PC-9 (cell line): ENCODE measurements at regions not wholly inside any gene's neighbourhood (a gene's known extent, or its start where the extent isn't known, plus 50 kb on each side); places are given as distances from the start of the nearest gene placed in this dataset.

Source experiments
- BruUV-seq: library from RNA; stranded (reverse); fragments of 400-500 nt; replicated peaks from 2 replicates; lab custom pipeline; 2021; lab: Mats Ljungman, UMichigan
- CTCF ChIA-PET: fragments of 300-600 bp; sonication (Branson Sonifier 250); formaldehyde crosslinking; loops from one replicate; lab custom pipeline; 2022; ENCODE audit warnings: antibody characterized with exemption; lab: Charles Lee
- POLR2A ChIA-PET: fragments of 300-600 bp; sonication (Branson Sonifier 250); formaldehyde crosslinking; loops from one replicate; lab custom pipeline; 2022; ENCODE audit warnings: antibody characterized with exemption; ENCODE audit not compliant: unreplicated experiment; lab: Charles Lee
- DNase-seq, 2 experiments: peaks; one replicate each; pipeline versions ENCODE4 v3.0.0 to v3.0.0-alpha.2; 2015 to 2022; ENCODE audit warnings: mixed read lengths in 1 of 2
- H2AFZ ChIP-seq: fragments of 200-600 bp; sonication (generic); 2 replicates; pipeline ENCODE4 v1.8.1; 2017; ENCODE audit warnings: antibody characterized with exemption
- H3F3A ChIP-seq: fragments of 200-600 bp; sonication (generic); 2 replicates; pipeline ENCODE4 v1.8.1; 2017; ENCODE audit warnings: antibody characterized with exemption, mild to moderate bottlenecking, low read depth; ENCODE audit not compliant: insufficient read depth
- H3K27ac ChIP-seq: fragments of 200-600 bp; sonication (generic); 2 replicates; pipeline ENCODE4 v1.6.1; 2016; ENCODE audit warnings: mixed run types
- H3K27me3 ChIP-seq: fragments of 200-600 bp; sonication (generic); 2 replicates; pipeline ENCODE4 v1.6.1; 2016; ENCODE audit warnings: low read depth, mixed run types; ENCODE audit not compliant: insufficient read depth
- H3K36me3 ChIP-seq: fragments of 200-600 bp; sonication (generic); 2 replicates; pipeline ENCODE4 v1.6.1; 2016; ENCODE audit warnings: low read depth, mixed run types
- H3K4me1 ChIP-seq: fragments of 200-600 bp; sonication (generic); replicated peaks from 2 replicates; pipeline ENCODE4 v1.6.1; 2016; ENCODE audit warnings: mixed run types; ENCODE audit not compliant: insufficient read depth
- H3K4me2 ChIP-seq: fragments of 200-600 bp; sonication (generic); 2 replicates; pipeline ENCODE4 v1.6.1; 2017; ENCODE audit warnings: mixed run types
- H3K4me3 ChIP-seq: fragments of 200-600 bp; sonication (generic); 2 replicates; pipeline ENCODE4 v1.6.1; 2016; ENCODE audit warnings: mixed run types
- H3K79me2 ChIP-seq: fragments of 200-600 bp; sonication (generic); 2 replicates; pipeline ENCODE4 v1.6.1; 2017; ENCODE audit warnings: low read depth, mixed run types
- H3K9me2 ChIP-seq: fragments of 200-600 bp; sonication (generic); 2 replicates; pipeline ENCODE4 v1.8.1; 2017; ENCODE audit warnings: mild to moderate bottlenecking; ENCODE audit not compliant: insufficient read depth
- H3K9me3 ChIP-seq: fragments of 200-600 bp; sonication (generic); 2 replicates; pipeline ENCODE4 v1.8.1; 2016; ENCODE audit warnings: low read depth; ENCODE audit not compliant: insufficient read depth
- H4K20me1 ChIP-seq: fragments of 200-600 bp; sonication (generic); 2 replicates; pipeline ENCODE4 v1.8.1; 2017; ENCODE audit not compliant: insufficient read depth
- CTCF ChIP-seq: fragments of 200-600 bp; sonication (generic); conservative IDR thresholded peaks from 2 replicates; pipeline ENCODE4 v1.6.1; 2017; ENCODE audit warnings: mixed run types, antibody characterized with exemption, mild to moderate bottlenecking, moderate library complexity
- EZH2 ChIP-seq: fragments of 200-600 bp; sonication (generic); IDR thresholded peaks from 2 replicates; pipeline ENCODE4 v1.8.0; 2017; ENCODE audit warnings: antibody characterized with exemption, low read depth
- intact Hi-C: fragments of 100-400 bp; cut with micrococcal nuclease; formaldehyde crosslinking; loops from one replicate; pipeline ENCODE4 v1.10.0; 2022; ENCODE audit not compliant: unreplicated experiment

- ChIA-PET POLR2A (no interaction called here), CTCF (no interaction called here)
- Histone ChIP-seq H3K4me2 (no peak overlapping the region), H3K36me3 (no peaks in the 10 kb centered on the region), H3K9me3 (no peaks in the 10 kb centered on the region), H3K27me3 (peaks cover 16% of the 10 kb centered on the region), H3K27ac (no peak overlapping the region), H2AFZ (no peak overlapping the region), H3K9me2 (no peaks in the 10 kb centered on the region), H3K4me3 (no peak overlapping the region), H3K4me1 (no peaks in the 10 kb centered on the region), H3K79me2 (no peaks in the 10 kb centered on the region), H3F3A (no peaks in the 10 kb centered on the region), H4K20me1 (no peaks in the 10 kb centered on the region)
- no peak for DNase-seq
- TF ChIP-seq EZH2, result no peak
- TF ChIP-seq CTCF, result no peak
- intact Hi-C loops, result no loop called here
- no TSS peak for BruUV-seq
Measured at GRCh38 chrX:3226087-3226486, 120.4 kb downstream of the MXRA5 start.

DNA sequence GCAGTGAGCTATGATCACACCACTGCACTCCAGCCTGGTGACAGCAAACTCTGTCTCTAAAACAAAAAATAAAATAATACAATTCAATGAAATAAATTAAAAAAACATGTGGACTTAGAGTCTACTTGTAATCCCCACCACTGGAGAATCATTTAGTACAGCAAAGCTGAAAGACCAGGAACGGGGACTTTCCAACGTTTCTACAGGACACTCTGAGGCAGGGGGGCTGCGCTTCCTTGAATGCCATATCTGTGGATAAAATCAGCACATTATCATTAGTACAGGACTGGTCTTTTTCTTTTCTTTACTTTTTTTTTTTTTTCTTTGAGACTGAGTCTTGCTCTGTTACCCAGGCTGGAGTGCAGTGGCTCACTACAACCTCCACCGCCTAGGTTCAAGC, 124.8 kb downstream of the MXRA5 start:
- Histone ChIP-seq H3K9me2 (no peaks in the 10 kb centered on the region), H3K4me2 (no peak overlapping the region), H3K36me3 (no peaks in the 10 kb centered on the region), H3K9me3 (no peaks in the 10 kb centered on the region), H4K20me1 (no peaks in the 10 kb centered on the region), H3K4me1 (no peaks in the 10 kb centered on the region), H3K27me3 (peaks cover 33% of the 10 kb centered on the region), H3K79me2 (no peaks in the 10 kb centered on the region), H3F3A (no peaks in the 10 kb centered on the region), H3K27ac (no peak overlapping the region), H2AFZ (no peak overlapping the region), H3K4me3 (no peak overlapping the region)
- DNase-seq, result no peak
- BruUV-seq, result no TSS peak
- POLR2A ChIA-PET, result no interaction called here
- intact Hi-C loops, result no loop called here
- CTCF ChIA-PET, result no interaction called here
- no peak for TF ChIP-seq CTCF

DNA sequence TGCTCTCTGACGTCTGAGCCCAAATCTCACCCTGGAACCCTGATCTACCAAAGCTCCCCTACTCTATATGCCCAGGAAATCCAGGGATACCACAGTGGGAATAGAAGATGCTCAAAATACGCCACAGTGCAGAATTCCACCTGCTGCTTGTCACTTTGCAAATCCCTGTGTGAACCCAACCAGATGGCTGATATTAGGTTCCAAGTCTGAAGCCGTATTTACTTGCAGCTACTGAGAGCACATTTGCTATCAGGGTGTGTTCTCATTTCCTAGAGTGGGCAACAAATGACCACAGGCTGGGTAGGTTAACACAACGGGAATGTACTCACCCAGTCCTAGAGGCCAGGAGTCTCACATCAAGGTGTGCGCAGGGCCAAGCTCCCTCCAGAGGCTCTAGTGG, 126.8 kb downstream of the MXRA5 start:
- Histone ChIP-seq H3K4me2 (no peak overlapping the region), H3K27me3 (peaks cover 36% of the 10 kb centered on the region), H3K4me1 (no peaks in the 10 kb centered on the region), H2AFZ (no peak overlapping the region), H3K36me3 (no peaks in the 10 kb centered on the region), H3K79me2 (no peaks in the 10 kb centered on the region), H3K9me2 (no peaks in the 10 kb centered on the region), H3K4me3 (no peak overlapping the region), H3K27ac (no peak overlapping the region), H3K9me3 (no peaks in the 10 kb centered on the region), H3F3A (no peaks in the 10 kb centered on the region), H4K20me1 (no peaks in the 10 kb centered on the region)
- no TSS peak for BruUV-seq
- TF ChIP-seq EZH2 (no peak), CTCF (no peak)
- DNase-seq, result no peak
- CTCF ChIA-PET, result no interaction called here
- intact Hi-C loops, result no loop called here
- POLR2A ChIA-PET, result no interaction called here
